ENCODE measurements at regions not wholly inside any gene's neighbourhood (a gene's known extent, or its start where the extent isn't known, plus 50 kb on each side); places are given as distances from the start of the nearest gene placed in this dataset.

GRCh38 chr4:13706716-13707115, 79.2 kb upstream of the BOD1L1 start:
- TF ChIP-seq ZNF549 (tag by site-specific recombination; IDR thresholded peaks at IDR 0.05) (no peak), CTCF (tag by site-specific recombination; IDR thresholded peaks at IDR 0.05) (no peak), ZFP41 (tag by site-specific recombination; IDR thresholded peaks at IDR 0.05; ENCODE audit: borderline replicate concordance) (no peak), ZFP3 (tag by site-specific recombination; IDR thresholded peaks at IDR 0.05; ENCODE audit: low read depth) (no peak), PATZ1 (tag by site-specific recombination; IDR thresholded peaks at IDR 0.05) (no peak), ZNF19 (tag by site-specific recombination; IDR thresholded peaks at IDR 0.05; ENCODE audit: low read depth) (no peak), ZNF560 (tag by site-specific recombination; IDR thresholded peaks at IDR 0.05; ENCODE audit: borderline replicate concordance) (no peak), ZNF133 (tag by site-specific recombination; IDR thresholded peaks at IDR 0.05) (no peak), ZBTB20 (tag by site-specific recombination; IDR thresholded peaks at IDR 0.05) (no peak), ZNF362 (tag by site-specific recombination; IDR thresholded peaks at IDR 0.05) (no peak), ZBTB7A (tag by site-specific recombination; IDR thresholded peaks at IDR 0.05; ENCODE audit: low read depth) (no peak), TCF7L2 (IDR thresholded peaks at IDR 0.05; ENCODE audit: borderline replicate concordance, low read depth, low read length) (no peak), ZNF660 (tag by site-specific recombination; IDR thresholded peaks at IDR 0.05) (no peak), ZNF274 (IDR thresholded peaks at IDR 0.05; ENCODE audit: low read length) (no peak), ZNF274 (tag by site-specific recombination; IDR thresholded peaks at IDR 0.05; ENCODE audit: borderline replicate concordance) (no peak)

All from HEK293 (cell line).